HG02588 (cell line): ENCODE measurements at regions not wholly inside any gene's neighbourhood (a gene's known extent, or its start where the extent isn't known, plus 50 kb on each side); places are given as distances from the start of the nearest gene placed in this dataset.

Experiments used
- ATAC-seq: cut with Tn5 transposase; IDR thresholded peaks from one replicate; pipeline ENCODE4 v1.9.1; 2021; ENCODE audit warnings: mild to moderate bottlenecking, moderate library complexity; ENCODE audit not compliant: unreplicated experiment

- no peak for ATAC-seq
Measured at GRCh38 chr13:26967119-26968038, 204.2 kb downstream of the USP12 start.

GRCh38 chr13:26966701-26967080, 204.9 kb downstream of the USP12 start:
- no peak for ATAC-seq

- ATAC-seq = no peak
Measured at GRCh38 chr13:26965952-26966700, 205.5 kb downstream of the USP12 start.

GRCh38 chr13:26964278-26965250, 204.0 kb upstream of the GPR12 start:
- ATAC-seq = no peak

GRCh38 chr13:26962671-26963070, 202.1 kb upstream of the GPR12 start:
- ATAC-seq = no peak

GRCh38 chr13:26961890-26962615, 201.5 kb upstream of the GPR12 start:
- no peak for ATAC-seq

GRCh38 chr13:26957182-26957581, 196.6 kb upstream of the GPR12 start:
- no peak for ATAC-seq

- no peak for ATAC-seq
Measured at GRCh38 chr13:26956522-26957142, 196.0 kb upstream of the GPR12 start.

- no peak for ATAC-seq
Measured at GRCh38 chr13:26954976-26955375, 194.4 kb upstream of the GPR12 start.

- ATAC-seq = no peak
Measured at GRCh38 chr13:26953291-26953690, 192.7 kb upstream of the GPR12 start.

- no peak for ATAC-seq
Measured at GRCh38 chr13:26952551-26953143, 192.1 kb upstream of the GPR12 start.

- no peak for ATAC-seq
Measured at GRCh38 chr13:26951581-26952177, 191.1 kb upstream of the GPR12 start.

GRCh38 chr13:26950968-26951367, 190.4 kb upstream of the GPR12 start:
- ATAC-seq = no peak

GRCh38 chr13:26950546-26950945, 190.0 kb upstream of the GPR12 start:
- no peak for ATAC-seq

- ATAC-seq = no peak
Measured at GRCh38 chr13:26949701-26950502, 189.3 kb upstream of the GPR12 start.

GRCh38 chr13:26948353-26948752, 187.8 kb upstream of the GPR12 start:
- ATAC-seq = no peak

GRCh38 chr13:26946684-26947343, 186.2 kb upstream of the GPR12 start:
- ATAC-seq = no peak

GRCh38 chr13:26943748-26944147, 183.2 kb upstream of the GPR12 start:
- ATAC-seq = no peak
